HL-60 (cell line): ENCODE measurements at regions not wholly inside any gene's neighbourhood (a gene's known extent, or its start where the extent isn't known, plus 50 kb on each side); places are given as distances from the start of the nearest gene placed in this dataset.

Experiments used
- CTCF ChIP-seq: IDR thresholded peaks from one replicate; pipeline ENCODE4 v1.5.1; 2011; ENCODE audit warnings: low read length, control low read depth, inconsistent platforms; ENCODE audit not compliant: insufficient read depth
- POLR2AphosphoS5 ChIP-seq: IDR thresholded peaks from 2 replicates; pipeline ENCODE4 v1.6.1; 2012; ENCODE audit warnings: low read depth

- no peak for TF ChIP-seq POLR2AphosphoS5
- no peak for TF ChIP-seq CTCF
These were observed 1361.4 kb downstream of the NSUN3 start for GRCh38 chr3:95424279-95424678.
